Mesendoderm (in vitro differentiated cells): ENCODE measurements at regions not wholly inside any gene's neighbourhood (a gene's known extent, or its start where the extent isn't known, plus 50 kb on each side); places are given as distances from the start of the nearest gene placed in this dataset.
A peak's percentile ranks its signal among the peaks of the same experiment; 100 is the strongest.

Experiments used
- DNase-seq: peaks from one replicate; pipeline ENCODE4 v3.0.0; 2013
- H2AK5ac ChIP-seq: 2 replicates; pipeline ENCODE4 v1.6.1; 2013; ENCODE audit warnings: low read length, inconsistent platforms
- H2BK120ac ChIP-seq: 2 replicates; pipeline ENCODE4 v1.6.1; 2013; ENCODE audit warnings: low read depth, mild to moderate bottlenecking, low read length, moderate library complexity, mixed read lengths
- H2BK15ac ChIP-seq: replicated peaks from 2 replicates; pipeline ENCODE4 v1.6.1; 2013; ENCODE audit warnings: low read depth, mild to moderate bottlenecking, moderate library complexity
- H2BK5ac ChIP-seq: 2 replicates; pipeline ENCODE4 v1.6.1; 2013; ENCODE audit warnings: low read length, inconsistent platforms
- H3K18ac ChIP-seq: 2 replicates; pipeline ENCODE4 v1.6.1; 2013; ENCODE audit warnings: mild to moderate bottlenecking, low read length, mixed read lengths
- H3K23ac ChIP-seq: one replicate; pipeline ENCODE4 v1.6.1; 2013; ENCODE audit warnings: low read length
- H3K27ac ChIP-seq: 2 replicates; pipeline ENCODE4 v1.5.1; 2013; ENCODE audit warnings: low read depth, mild to moderate bottlenecking, inconsistent platforms, low read length, moderate library complexity
- H3K27me3 ChIP-seq: 2 replicates; pipeline ENCODE4 v1.6.1; 2013; ENCODE audit warnings: low read length, control low read depth, mild to moderate bottlenecking, inconsistent platforms; ENCODE audit not compliant: insufficient read depth, poor library complexity
- H3K36me3 ChIP-seq: 2 replicates; pipeline ENCODE4 v1.6.1; 2013; ENCODE audit warnings: low read length, inconsistent platforms; ENCODE audit not compliant: control insufficient read depth, insufficient read depth
- H3K4ac ChIP-seq: one replicate; pipeline ENCODE4 v1.6.1; 2013; ENCODE audit warnings: low read depth, mild to moderate bottlenecking, low read length, moderate library complexity
- H3K4me1 ChIP-seq: 2 replicates; pipeline ENCODE4 v1.6.1; 2013; ENCODE audit warnings: low read depth, low read length, inconsistent platforms; ENCODE audit not compliant: control insufficient read depth
- H3K4me2 ChIP-seq: 2 replicates; pipeline ENCODE4 v1.6.1; 2013; ENCODE audit warnings: low read length
- H3K4me3 ChIP-seq: 2 replicates; pipeline ENCODE4 v1.5.1; 2013; ENCODE audit warnings: mild to moderate bottlenecking, low read length
- H3K56ac ChIP-seq: one replicate; pipeline ENCODE4 v1.6.1; 2013; ENCODE audit warnings: low read length
- H3K79me1 ChIP-seq: 2 replicates; pipeline ENCODE4 v1.6.1; 2013; ENCODE audit warnings: low read length, inconsistent platforms
- H3K79me2 ChIP-seq: 2 replicates; pipeline ENCODE4 v1.6.1; 2013; ENCODE audit warnings: mild to moderate bottlenecking, low read length; ENCODE audit not compliant: control insufficient read depth, insufficient read depth
- H3K9ac ChIP-seq: 2 replicates; pipeline ENCODE4 v1.6.1; 2013; ENCODE audit warnings: low read length, inconsistent platforms
- H4K5ac ChIP-seq: one replicate; pipeline ENCODE4 v1.6.1; 2013; ENCODE audit warnings: low read length
- H4K8ac ChIP-seq: one replicate; pipeline ENCODE4 v1.6.1; 2013; ENCODE audit warnings: low read depth, mild to moderate bottlenecking, control low read depth, low read length, moderate library complexity
- WGBS: extraction: QIAGEN DNeasy Blood & Tissue Kit; methylation state at CpG from one replicate; pipeline ENCODE4 v1.1.7; 2013; ENCODE audit warnings: low lambda C conversion rate, missing lambda C conversion rate; ENCODE audit not compliant: insufficient coverage; ENCODE audit errors: extremely low coverage; 5-methylcytosine and 5-hydroxymethylcytosine counted together

GRCh38 chr6:156701966-156702365 is 75.2 kb upstream of the ARID1B start:
- Histone ChIP-seq H2BK15ac (no peak overlapping the region), H3K4me1 (no peaks in the 10 kb centered on the region), H3K4me3 (no peak overlapping the region), H3K23ac (no peak overlapping the region), H3K79me2 (no peaks in the 10 kb centered on the region), H3K18ac (no peak overlapping the region), H3K4ac (no peak overlapping the region), H3K27ac (no peak overlapping the region), H3K27me3 (no peaks in the 10 kb centered on the region), H4K5ac (no peak overlapping the region), H4K8ac (no peak overlapping the region), H3K79me1 (no peaks in the 10 kb centered on the region), H3K4me2 (no peak overlapping the region), H2BK5ac (no peak overlapping the region), H3K56ac (no peak overlapping the region), H3K9ac (no peak overlapping the region), H2AK5ac (no peak overlapping the region), H3K36me3 (no peaks in the 10 kb centered on the region), H2BK120ac (no peak overlapping the region)
- WGBS = no CpG with 5 or more reads among the region's 4 CpGs
- no peak for DNase-seq

GRCh38 chr6:156700440-156701057 is 76.6 kb upstream of the ARID1B start:
- 100% methylated on average over 1 of the region's 7 CpGs for WGBS
- no peak overlapping the region for H3K4me3 ChIP-seq
- H3K27me3 ChIP-seq = no peaks in the 10 kb centered on the region

GRCh38 chr6:156699935-156700334 is 77.2 kb upstream of the ARID1B start:
- Histone ChIP-seq H3K4me2 (no peak overlapping the region), H3K27ac (no peak overlapping the region), H3K4me1 (no peaks in the 10 kb centered on the region), H2AK5ac (no peak overlapping the region), H3K23ac (no peak overlapping the region), H3K36me3 (no peaks in the 10 kb centered on the region), H4K8ac (no peak overlapping the region), H3K4ac (no peak overlapping the region), H3K18ac (no peak overlapping the region), H2BK15ac (no peak overlapping the region), H3K79me2 (no peaks in the 10 kb centered on the region), H4K5ac (no peak overlapping the region), H3K27me3 (no peaks in the 10 kb centered on the region), H2BK5ac (no peak overlapping the region), H3K56ac (no peak overlapping the region), H3K79me1 (no peaks in the 10 kb centered on the region), H3K9ac (no peak overlapping the region), H2BK120ac (no peak overlapping the region), H3K4me3 (no peak overlapping the region)
- no CpG with 5 or more reads among the region's 3 CpGs for WGBS
- DNase-seq = no peak

More at GRCh38 chr6:156700440-156701057, 76.6 kb upstream of the ARID1B start:
- Histone ChIP-seq H2BK15ac (no peak overlapping the region), H3K56ac (no peak overlapping the region), H3K18ac (no peak overlapping the region), H3K23ac (no peak overlapping the region), H4K8ac (no peak overlapping the region), H3K36me3 (no peaks in the 10 kb centered on the region), H3K79me2 (no peaks in the 10 kb centered on the region), H3K4me1 (no peaks in the 10 kb centered on the region), H2BK120ac (no peak overlapping the region), H3K4ac (no peak overlapping the region), H2BK5ac (no peak overlapping the region), H3K27ac (no peak overlapping the region), H4K5ac (no peak overlapping the region), H3K4me2 (no peak overlapping the region), H3K79me1 (no peaks in the 10 kb centered on the region), H2AK5ac (no peak overlapping the region), H3K9ac (no peak overlapping the region)
- DNase-seq = no peak

GRCh38 chr6:156699017-156699421 is 78.2 kb upstream of the ARID1B start:
- Histone ChIP-seq H3K56ac (no peak overlapping the region), H2BK5ac (no peak overlapping the region), H3K79me2 (no peaks in the 10 kb centered on the region), H4K5ac (no peak overlapping the region), H3K79me1 (no peaks in the 10 kb centered on the region), H3K27me3 (no peaks in the 10 kb centered on the region), H3K4me2 (no peak overlapping the region), H2AK5ac (no peak overlapping the region), H4K8ac (peak overlapping the region; percentile 16), H3K27ac (no peak overlapping the region), H2BK120ac (no peak overlapping the region), H3K9ac (no peak overlapping the region), H3K4me3 (no peak overlapping the region), H3K23ac (no peak overlapping the region), H3K4ac (no peak overlapping the region), H3K36me3 (no peaks in the 10 kb centered on the region), H2BK15ac (no peak overlapping the region), H3K4me1 (no peaks in the 10 kb centered on the region), H3K18ac (no peak overlapping the region)
- DNase-seq = no peak
- no CpG with 5 or more reads among the region's 5 CpGs for WGBS

- WGBS = no CpG with 5 or more reads among the region's 9 CpGs
- Histone ChIP-seq H3K4me2 (no peak overlapping the region), H2BK5ac (no peak overlapping the region), H2AK5ac (no peak overlapping the region), H3K4me3 (no peak overlapping the region), H3K23ac (no peak overlapping the region), H3K79me1 (no peaks in the 10 kb centered on the region), H4K8ac (no peak overlapping the region), H3K4ac (no peak overlapping the region), H3K27me3 (no peaks in the 10 kb centered on the region), H2BK120ac (no peak overlapping the region), H3K79me2 (no peaks in the 10 kb centered on the region), H3K4me1 (no peaks in the 10 kb centered on the region), H3K56ac (no peak overlapping the region), H4K5ac (no peak overlapping the region), H2BK15ac (no peak overlapping the region), H3K36me3 (no peaks in the 10 kb centered on the region), H3K27ac (no peak overlapping the region), H3K18ac (no peak overlapping the region), H3K9ac (no peak overlapping the region)
- DNase-seq = no peak
Observed at GRCh38 chr6:156698239-156699016, 78.8 kb upstream of the ARID1B start.
